ENCODE measurements at regions not wholly inside any gene's neighbourhood (a gene's known extent, or its start where the extent isn't known, plus 50 kb on each side); places are given as distances from the start of the nearest gene placed in this dataset.

DNA sequence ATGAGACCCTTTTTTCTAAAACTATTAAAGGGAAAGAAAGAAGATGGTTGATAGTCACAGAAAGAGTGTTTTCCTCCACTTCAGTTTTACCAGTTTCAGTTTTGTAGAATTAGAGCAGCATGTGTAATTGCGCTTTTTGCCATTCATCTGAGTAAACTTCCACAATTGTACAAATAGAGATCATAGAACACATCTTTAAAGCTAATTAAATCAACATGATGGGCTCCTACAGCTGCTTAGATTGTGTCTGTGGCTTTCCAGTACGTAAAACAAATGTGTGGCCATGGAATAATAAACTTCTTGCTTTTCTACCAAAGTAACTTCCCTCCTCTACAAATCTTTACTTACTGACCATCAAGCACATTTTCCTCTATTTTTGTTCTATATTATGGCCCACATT is 84.2 kb upstream of the LRIG3 start:
- intact Hi-C loops (cut with micrococcal nuclease) (no loop called here), in situ Hi-C loops (cut with MboI; ENCODE audit: low sequenced_read_pairs) (no loop called here), dilution Hi-C loops (cut with HindIII; ENCODE audit: low sequenced_read_pairs, unreplicated experiment) (no loop called here)
- Histone ChIP-seq H3K14ac (replicated peaks; ENCODE audit: low read depth, low read length) (0 out of 2 replicates have a peak overlapping the region, but pooled peaks have one; percentile 44), H2BK5ac (ENCODE audit: low read depth, low read length, poor library complexity, severe bottlenecking) (no peak overlapping the region), H3K4me1 (ENCODE audit: control insufficient read depth, insufficient read depth, low read length) (peaks cover 2% of the 10 kb centered on the region; the same call in 1 of the 2 replicates), H4K8ac (ENCODE audit: low read depth in 2 of 2, low read length in 2 of 2) (peak overlapping the region in 1 of 2 experiments; percentile 23; a peak in 1 of 4 replicates), H2AFZ (replicated peaks; ENCODE audit: low read length, poor library complexity) (no peak overlapping the region), H2AK9ac (replicated peaks; ENCODE audit: low read depth, low read length, poor library complexity) (no peak overlapping the region), H3K9ac (ENCODE audit: low read depth, low read length) (no peak overlapping the region), H3K56ac (ENCODE audit: extremely low read depth, insufficient read depth, low read length) (no peak overlapping the region), H3K9me3 (ENCODE audit: control insufficient read depth, insufficient read depth, low read length) (no peaks in the 10 kb centered on the region), H4K5ac (ENCODE audit: low read depth, low read length) (no peak overlapping the region), H3K9me1 (ENCODE audit: insufficient read depth, low read length) (no peaks in the 10 kb centered on the region), H4K91ac (ENCODE audit: insufficient read depth, low read depth, low read length) (no peak overlapping the region), H3K79me1 (ENCODE audit: low read depth in 1 of 2, low read length in 2 of 2) (no peaks in the 10 kb centered on the region), H3K27ac (ENCODE audit: insufficient read depth, low read length) (no peak overlapping the region), H3K4me3 (ENCODE audit: insufficient read depth, low read depth, low read length) (no peak overlapping the region), H3K27me3 (ENCODE audit: control insufficient read depth, insufficient read depth, low read length) (no peaks in the 10 kb centered on the region), H3K4me2 (ENCODE audit: low read depth, low read length) (0 out of 2 replicates have a peak overlapping the region, but pooled peaks have one; percentile 13), H3K23ac (ENCODE audit: low read depth, low read length) (no peak overlapping the region), H2BK120ac (ENCODE audit: low read depth, low read length) (no peak overlapping the region), H3K4ac (ENCODE audit: low read depth, low read length) (no peak overlapping the region), H2BK15ac (ENCODE audit: low read depth, low read length) (no peak overlapping the region), H2BK20ac (ENCODE audit: low read depth, low read length) (no peak overlapping the region), H3K18ac (ENCODE audit: low read depth, low read length) (no peak overlapping the region), H4K20me1 (ENCODE audit: insufficient read depth, low read length) (no peaks in the 10 kb centered on the region), H2AK5ac (ENCODE audit: low read depth, low read length) (no peak overlapping the region), H3K36me3 (ENCODE audit: control insufficient read depth, insufficient read depth, low read length) (no peaks in the 10 kb centered on the region)
- no peak for TF ChIP-seq SMC3 (IDR thresholded peaks at IDR 0.05; ENCODE audit: low read depth, low read length)
- TF ChIP-seq MAZ (IDR thresholded peaks at IDR 0.05; ENCODE audit: borderline replicate concordance, low read depth, low read length): no peak
- no peak for TF ChIP-seq RAD21 (IDR thresholded peaks at IDR 0.05; ENCODE audit: low read length)
- TF ChIP-seq BHLHE40 (IDR thresholded peaks at IDR 0.05; ENCODE audit: low read depth, low read length): no peak
- TF ChIP-seq MXI1 (IDR thresholded peaks at IDR 0.05; ENCODE audit: borderline replicate concordance, low read depth, low read length): no peak
- TF ChIP-seq POLR2A (IDR thresholded peaks at IDR 0.05; ENCODE audit: low read depth, low read length): no peak
- no peak for TF ChIP-seq FOS (IDR thresholded peaks at IDR 0.05; ENCODE audit: low read depth, low read length)
- TF ChIP-seq CHD1 (IDR thresholded peaks at IDR 0.05; ENCODE audit: low read depth, low read length): no peak
- no peak for TF ChIP-seq CEBPB (IDR thresholded peaks at IDR 0.05; ENCODE audit: low read depth, low read length)
- no peak for TF ChIP-seq MAFK (IDR thresholded peaks at IDR 0.05; ENCODE audit: low read depth, low read length)
- TF ChIP-seq, protein P1, sequence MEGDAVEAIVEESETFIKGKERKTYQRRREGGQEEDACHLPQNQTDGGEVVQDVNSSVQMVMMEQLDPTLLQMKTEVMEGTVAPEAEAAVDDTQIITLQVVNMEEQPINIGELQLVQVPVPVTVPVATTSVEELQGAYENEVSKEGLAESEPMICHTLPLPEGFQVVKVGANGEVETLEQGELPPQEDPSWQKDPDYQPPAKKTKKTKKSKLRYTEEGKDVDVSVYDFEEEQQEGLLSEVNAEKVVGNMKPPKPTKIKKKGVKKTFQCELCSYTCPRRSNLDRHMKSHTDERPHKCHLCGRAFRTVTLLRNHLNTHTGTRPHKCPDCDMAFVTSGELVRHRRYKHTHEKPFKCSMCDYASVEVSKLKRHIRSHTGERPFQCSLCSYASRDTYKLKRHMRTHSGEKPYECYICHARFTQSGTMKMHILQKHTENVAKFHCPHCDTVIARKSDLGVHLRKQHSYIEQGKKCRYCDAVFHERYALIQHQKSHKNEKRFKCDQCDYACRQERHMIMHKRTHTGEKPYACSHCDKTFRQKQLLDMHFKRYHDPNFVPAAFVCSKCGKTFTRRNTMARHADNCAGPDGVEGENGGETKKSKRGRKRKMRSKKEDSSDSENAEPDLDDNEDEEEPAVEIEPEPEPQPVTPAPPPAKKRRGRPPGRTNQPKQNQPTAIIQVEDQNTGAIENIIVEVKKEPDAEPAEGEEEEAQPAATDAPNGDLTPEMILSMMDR (conservative IDR thresholded peaks at IDR 0.05; ENCODE audit: low read depth, low read length): no peak
- no peak for TF ChIP-seq RCOR1 (IDR thresholded peaks at IDR 0.05; ENCODE audit: insufficient replicate concordance, low read length)
- ChIA-PET CTCF (interaction anchor here (0.7 to 0.9 kb wide), 2 partner anchors 18 to 51 kb away, joined by 3 read pairs; no protein-coding TSS in a partner anchor), POLR2A (ENCODE audit: unreplicated experiment) (no interaction called here)
- no TSS peak for BruUV-seq (replicated peaks)
- DNase-seq (peak; percentile 0), ATAC-seq (ENCODE audit: low read depth) (no peak)
- no CpG with 5 or more reads among the region's 2 CpGs for WGBS, 2 experiments (ENCODE audit: extremely low coverage in 2 of 2, insufficient read length in 1 of 2)

Measured in IMR-90 (cell line).